ENCODE measurements at regions not wholly inside any gene's neighbourhood (a gene's known extent, or its start where the extent isn't known, plus 50 kb on each side); places are given as distances from the start of the nearest gene placed in this dataset.

GRCh38 chr4:28490669-28491068 lies 1630.0 kb downstream of the STIM2 start:
- TF ChIP-seq CTCF (IDR thresholded peaks at IDR 0.05): no peak
- TF ChIP-seq ZFX (IDR thresholded peaks at IDR 0.05; ENCODE audit: borderline replicate concordance): no peak
